Fibroblast of skin of right biceps (primary cell): ENCODE measurements at regions not wholly inside any gene's neighbourhood (a gene's known extent, or its start where the extent isn't known, plus 50 kb on each side); places are given as distances from the start of the nearest gene placed in this dataset.

Experiments used
- DNase-seq: peaks from one replicate; pipeline ENCODE4 v3.0.0-alpha.2; 2013

DNA sequence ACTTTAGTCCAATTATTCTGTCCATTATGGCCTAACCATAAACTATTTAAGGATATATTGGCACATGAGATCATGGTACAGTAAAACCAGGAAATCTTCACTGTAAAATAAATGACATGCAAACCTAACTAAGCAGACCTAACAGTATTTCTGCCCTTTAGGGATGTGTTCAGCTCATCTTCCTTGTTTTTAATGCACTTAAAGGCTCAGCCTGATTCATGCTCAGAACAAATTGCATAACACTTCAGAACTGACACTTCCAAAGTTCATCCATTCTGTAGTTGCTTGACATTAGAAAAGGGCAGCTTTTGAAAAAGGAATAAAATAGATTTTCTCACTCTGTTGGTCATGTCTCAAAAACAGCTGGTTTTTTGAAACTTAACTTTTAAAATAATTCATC is 708.5 kb downstream of the C12orf50 start:
- peak; percentile 39 for DNase-seq

DNA sequence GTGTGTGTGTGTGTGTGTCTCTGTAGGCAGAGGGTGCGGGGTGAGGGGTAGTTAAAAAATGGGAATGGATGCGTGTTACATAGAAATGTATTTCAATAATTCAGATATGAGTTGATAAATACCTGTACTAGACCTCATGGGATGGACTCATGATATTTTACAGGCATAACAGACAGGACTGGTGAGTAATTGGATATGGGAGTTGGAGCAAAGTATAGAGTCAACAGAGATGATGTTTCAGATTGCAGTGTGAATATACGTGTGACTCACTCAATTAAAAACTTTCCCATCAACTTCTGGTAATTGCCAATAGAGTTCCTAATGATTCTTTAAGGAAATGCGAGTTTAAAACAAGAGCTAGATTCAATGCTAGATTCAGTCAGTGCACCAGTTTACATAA is 711.9 kb downstream of the C12orf50 start:
- peak; percentile 27 for DNase-seq

DNA sequence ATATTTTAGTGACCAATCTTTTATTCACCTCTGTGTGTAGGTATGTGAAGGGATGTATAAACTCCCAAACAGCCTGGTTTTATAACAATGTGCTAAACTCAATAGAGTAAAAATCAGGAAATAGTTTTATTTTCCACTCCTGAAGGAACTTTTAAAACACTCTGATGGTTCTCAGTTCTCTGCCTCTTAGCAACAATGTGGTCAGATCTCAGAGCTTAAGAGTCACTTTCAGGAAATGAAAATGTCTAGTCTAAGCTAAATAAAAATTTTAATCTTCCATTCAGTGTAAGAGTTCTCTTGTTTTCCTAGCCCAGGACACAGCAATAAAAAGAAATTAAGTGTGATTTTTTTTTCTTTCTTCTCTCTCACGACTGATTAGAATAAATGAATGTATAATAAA is 718.0 kb downstream of the C12orf50 start:
- DNase-seq, result no peak

DNA sequence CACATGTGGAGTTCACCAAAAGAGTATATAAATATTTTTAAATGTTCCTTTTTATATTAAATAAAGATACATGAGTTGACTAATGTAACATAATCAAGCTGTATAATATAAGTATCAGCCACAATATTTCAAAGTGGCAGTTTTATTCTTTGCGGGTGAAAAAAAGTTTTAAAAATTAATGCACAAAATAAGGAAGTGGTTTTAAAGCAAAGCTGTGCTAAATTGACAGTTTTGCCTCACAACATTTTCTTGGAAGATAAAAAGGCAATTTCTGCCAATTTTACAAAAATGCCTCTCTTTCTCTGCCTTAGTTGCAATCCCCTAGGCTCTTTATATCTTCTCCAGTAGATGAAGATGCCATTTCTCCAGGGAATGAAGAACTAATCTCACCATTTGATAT is 719.1 kb downstream of the C12orf50 start:
- DNase-seq, result no peak

DNA sequence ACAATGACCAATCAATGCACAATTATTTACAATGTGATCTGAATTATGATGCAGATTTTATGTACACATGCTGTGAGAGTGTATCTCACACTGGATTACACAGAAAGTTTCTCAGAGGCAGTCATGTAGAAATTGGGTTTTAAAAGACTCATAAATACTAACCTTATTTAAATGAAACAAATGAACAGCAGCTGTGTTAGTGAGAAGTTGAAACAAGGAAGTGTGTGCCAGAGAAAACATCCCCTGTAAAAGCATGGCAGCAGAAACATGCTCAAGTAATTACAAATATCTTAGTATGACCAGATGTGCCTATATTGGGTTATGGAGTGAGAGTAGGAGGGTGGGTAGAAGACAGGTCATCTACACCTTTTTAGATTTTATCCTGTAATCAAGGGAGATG is 723.7 kb downstream of the C12orf50 start:
- no peak for DNase-seq

DNA sequence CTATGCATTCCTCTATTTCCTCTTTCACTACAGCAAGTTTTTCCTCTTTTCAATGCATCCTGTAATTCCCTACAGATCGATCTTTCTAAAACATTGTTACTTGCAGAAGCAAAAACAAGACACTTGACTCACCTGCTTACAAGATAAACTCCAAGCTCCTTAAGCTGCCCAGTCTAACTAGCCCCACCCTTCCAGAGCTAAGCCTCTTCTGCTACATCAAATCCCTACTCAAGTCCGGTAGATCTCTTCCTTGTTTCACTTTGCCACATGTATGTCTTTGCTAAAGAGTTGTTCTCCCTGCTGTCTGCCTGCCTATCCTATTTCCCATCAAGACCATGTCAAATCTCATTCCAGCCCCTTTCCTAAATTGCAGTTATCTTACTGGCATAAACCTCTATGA is 724.8 kb downstream of the C12orf50 start:
- no peak for DNase-seq

DNA sequence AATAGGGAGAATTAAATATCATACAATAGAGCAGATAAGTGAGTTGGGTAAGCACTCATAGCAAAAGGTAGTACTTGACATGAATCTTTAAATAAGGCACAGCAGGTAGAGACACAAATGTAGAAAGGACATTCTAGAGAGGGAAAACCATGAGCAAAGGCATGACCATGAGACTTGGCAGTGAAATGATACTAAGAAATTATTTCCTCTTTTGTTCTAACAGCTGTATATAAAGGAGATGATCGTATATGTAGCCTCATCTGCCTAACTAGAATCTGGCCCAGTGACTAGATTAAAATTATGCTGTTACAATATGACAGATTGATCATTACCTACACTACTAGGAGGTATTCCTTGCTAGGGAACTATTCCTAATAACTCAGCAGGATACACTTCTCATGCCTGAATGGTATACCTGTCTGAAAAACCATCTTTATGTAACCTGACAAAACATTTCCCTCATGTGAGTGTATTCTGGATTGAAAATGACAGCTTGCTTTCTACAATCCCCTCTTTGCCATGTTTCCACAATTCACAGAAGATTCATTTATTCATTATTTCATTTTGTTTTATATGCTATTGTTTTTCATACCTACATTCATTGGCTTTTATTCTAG is 725.7 kb downstream of the C12orf50 start:
- DNase-seq, result no peak

DNA sequence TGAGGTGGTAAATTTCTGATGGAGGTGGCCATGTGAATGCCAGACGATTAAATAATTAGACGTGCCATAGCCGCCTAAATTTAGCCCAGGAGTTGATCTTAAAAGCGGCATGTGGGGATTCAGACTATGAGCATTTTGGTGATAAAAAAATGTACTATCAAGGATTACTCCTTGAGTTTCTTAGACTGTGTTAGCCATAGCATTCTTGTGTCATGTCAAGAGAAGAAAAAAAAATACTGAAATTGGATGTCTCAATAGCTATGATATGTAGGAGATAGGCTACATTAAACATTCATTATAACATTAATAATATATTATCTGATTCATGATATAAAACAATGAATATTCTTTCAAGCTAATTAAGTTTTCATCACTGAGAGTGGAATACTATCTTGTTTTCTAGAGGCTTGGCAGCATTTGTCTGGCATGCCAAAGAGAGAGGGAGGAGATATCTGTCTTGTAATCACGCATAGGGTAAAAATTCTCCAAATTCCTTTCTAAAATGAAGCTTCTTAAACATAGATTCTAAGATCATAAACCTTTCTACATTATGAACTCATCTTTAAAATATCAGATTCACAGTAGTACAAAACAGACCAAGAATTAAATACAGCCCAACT is 727.0 kb downstream of the C12orf50 start:
- peak; percentile 67 for DNase-seq

DNA sequence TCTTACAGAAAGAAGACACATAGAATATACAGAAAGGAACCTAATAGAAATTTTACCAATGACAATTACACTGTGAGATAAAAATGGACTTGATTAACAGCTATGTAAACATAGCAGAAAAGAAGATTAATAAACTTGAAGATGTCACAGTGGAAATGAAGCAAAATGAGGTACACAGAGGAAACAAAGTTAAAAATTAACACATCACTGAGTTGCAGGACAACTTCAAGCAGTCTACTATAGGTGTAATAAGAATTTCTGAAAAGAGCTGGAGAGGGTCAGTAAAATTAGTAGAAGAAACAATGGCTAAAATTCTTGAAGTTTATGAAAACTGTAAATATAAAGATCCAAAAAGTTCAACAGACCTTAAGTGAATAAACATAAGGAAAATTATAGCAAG is 738.7 kb downstream of the C12orf50 start:
- DNase-seq, result no peak

DNA sequence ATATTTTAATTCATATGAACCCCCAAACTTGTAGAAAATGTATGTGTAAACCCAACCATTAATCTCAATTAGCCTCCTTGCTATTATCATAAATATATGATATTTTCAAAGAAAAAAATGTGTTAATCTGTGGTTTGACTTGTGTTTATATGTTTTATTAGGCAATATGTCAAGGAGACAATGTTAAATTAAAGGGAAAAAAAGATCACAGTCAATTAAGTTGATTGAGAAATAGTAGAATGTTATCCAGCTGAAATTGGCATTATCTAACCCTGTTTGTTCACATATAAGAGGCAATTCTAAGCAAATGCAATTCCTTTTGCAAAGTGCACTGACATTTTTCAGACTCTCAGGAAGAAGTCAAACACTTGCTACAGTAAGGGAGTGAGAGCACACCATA is 745.3 kb downstream of the C12orf50 start:
- no peak for DNase-seq

DNA sequence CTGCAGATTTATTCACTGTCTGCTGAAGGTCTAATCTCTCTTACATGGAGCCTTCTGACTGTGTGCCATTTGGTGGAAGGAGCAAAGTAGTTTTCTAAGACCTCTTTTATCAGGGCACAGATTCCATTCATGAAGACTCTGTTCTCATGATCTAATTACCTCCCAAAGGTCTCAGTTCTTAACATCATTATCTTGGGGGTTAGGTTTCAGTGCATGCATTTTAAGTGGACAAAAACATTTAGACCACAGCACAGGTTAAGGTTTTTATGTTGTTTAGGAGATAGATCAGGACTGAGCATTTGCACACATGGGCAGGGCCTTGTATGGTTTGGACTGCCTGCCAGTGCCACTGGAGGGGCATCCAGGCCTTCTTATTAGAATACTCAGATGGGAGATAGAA is 746.1 kb downstream of the C12orf50 start:
- DNase-seq, result no peak

DNA sequence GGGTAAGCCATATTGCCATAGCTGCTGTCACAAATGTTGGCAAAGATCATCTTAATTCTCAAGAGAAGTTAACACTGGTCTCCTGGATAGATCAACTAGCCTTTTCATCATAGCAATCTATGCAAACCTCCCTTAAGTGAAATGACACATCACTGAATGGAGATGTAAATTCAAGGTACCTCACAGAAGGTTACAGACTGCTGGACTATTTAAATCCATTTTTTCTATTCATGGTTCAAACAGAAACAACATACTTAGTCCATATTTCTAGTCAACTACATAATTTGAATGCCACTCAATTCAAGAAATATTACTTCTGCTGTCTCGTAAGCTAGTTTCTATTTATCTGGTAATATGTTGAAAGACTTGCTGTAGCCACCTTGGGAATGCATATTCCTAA is 748.3 kb downstream of the C12orf50 start:
- no peak for DNase-seq

DNA sequence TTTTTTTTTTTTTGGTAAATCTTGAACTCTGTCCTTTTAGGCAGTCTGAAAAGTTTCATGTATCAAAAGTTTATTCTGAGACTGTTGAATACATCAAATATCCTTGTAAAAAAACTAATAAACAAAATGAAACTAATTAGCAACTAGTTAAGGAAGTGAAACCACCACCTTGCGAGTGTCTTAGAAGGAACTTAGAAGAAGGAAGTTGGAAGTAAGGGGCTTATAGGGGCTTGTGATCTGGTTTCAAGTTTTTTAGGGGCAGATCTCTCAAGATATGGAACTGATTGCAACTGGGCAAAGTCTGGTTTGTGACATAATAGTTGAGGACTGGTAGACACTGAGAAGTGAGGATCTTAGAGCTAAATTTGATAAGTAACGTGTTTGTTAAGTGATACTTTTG is 748.8 kb downstream of the C12orf50 start:
- no peak for DNase-seq

DNA sequence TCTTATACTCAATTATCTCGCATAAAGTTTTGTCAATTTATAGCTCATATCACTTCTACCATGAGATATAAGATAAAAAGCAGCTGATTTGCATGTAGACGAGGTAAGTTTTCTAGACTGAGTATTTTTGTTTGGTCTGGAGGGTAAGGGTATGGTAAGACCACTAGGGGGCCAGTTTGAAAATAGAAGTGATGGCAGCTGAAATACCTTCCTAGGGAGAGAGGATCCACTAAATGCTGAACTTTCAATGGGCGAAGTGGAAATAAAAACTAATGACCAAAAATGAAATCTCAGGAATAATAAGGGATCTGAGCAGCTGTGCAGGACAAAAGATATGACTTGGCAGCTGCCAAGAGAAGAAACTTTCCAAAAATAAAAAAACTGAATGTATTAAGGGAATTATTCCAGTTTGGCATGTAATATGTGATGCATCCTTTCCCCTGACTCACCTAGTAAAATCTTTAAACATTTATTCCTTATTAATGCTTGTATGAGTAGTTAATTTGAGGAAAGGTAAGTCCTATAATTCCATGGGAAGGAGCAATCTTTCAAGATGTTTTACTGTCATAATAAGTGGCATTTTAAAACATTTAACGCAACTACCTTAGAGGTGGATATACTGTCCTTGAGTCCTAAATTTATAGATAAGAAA is 754.5 kb downstream of the C12orf50 start:
- DNase-seq, result peak; percentile 26

DNA sequence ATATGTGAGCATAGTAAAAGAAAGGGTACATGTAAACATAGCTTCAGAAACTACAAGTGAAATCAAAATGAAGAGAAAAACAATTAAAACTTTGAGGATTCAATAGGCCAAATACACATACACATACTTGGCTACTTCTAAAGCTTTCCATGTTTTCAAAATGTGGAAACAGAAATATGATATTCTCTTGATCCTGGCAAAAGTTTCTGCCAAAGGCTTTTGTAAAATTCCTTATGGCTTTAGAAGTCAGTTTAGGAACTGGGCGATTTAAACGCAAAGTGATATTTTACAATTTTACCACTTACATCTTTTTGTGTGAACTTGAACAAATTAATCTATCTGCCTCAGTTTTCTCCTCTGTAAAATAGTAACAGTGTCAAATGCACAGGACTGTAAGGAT is 756.4 kb downstream of the C12orf50 start:
- no peak for DNase-seq

DNA sequence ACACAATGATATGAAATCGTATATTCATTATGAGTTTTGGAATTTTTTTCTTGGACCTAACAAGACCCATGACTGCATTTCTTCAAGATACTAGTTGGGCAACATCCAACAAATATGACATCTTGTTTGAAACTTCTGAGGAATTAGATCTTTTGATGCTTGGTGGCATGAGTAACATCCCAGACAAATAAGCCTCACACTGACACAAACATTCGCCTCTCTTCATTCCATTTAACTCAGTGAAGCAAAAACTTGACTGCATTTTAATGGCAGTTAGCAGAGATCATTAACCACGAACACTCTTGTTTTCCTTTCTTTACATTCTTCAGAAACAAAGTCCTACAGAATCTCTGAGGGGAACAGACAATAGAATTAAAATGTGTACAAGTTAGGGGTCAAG is 758.3 kb downstream of the C12orf50 start:
- peak; percentile 77 for DNase-seq

DNA sequence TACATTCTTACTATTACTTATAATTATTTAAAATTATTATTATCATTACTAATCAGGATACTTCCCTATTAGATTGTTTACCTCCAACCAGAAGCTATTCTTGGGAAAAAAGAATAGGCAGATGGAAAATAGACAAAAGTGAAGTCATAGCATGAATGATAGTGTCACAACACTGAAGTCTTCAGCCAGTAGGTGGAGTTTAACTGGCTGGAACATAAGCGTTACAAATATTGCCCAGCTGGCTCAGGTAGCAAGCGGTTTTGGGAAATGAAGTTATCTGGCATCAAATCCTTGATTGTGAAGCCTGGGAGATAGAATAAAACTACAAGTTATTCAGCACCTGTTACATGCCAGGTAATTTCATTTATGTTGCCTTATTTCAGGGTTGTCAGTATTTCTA is 762.9 kb downstream of the C12orf50 start:
- no peak for DNase-seq

DNA sequence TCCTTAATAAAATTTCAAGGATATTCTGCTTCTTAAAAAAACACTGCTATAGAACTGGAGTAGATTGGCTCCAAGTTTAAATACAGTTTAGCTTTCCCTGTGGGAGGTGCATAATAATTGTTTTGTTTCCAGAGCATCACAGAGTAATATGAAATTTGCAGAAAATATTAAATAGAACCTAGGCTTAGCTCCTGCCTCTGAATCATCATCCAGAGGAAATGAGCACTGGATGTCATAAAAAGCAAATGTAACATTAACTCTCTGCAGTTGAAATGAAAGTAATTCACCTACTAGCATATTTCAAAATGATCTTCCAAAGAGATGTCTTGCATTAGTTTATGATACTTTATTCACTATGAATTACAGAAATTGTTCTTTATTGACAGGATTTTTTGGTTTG is 769.8 kb downstream of the C12orf50 start:
- no peak for DNase-seq

DNA sequence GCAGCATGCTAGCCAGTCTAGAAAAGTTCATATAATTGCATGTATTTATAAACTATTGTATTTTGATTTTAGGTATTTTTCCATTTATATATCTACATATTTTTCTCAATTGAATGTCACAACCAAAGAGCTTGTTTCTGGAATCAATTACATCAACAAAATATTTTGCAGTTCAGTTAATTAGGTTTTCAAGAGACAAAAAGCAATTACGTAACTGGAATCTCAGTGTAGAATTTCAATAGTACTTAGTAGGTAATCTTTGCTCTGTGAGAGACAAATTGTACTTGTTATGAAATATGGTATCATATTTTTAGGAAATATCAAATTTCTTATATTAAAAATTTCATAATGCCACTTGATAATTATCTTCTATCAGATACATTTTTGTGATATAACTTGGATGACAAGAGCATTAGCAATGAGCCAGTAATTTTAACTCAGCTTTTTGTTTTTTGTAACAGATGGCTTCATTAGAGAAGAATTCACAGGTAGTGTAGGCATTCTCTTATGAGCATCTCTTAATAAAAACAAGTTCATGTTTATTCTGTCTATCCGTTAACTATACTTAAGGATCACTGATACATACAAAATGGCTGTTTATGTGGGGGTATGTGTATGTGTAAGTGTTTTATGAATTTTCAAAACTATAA is 774.7 kb downstream of the C12orf50 start:
- DNase-seq, result no peak

DNA sequence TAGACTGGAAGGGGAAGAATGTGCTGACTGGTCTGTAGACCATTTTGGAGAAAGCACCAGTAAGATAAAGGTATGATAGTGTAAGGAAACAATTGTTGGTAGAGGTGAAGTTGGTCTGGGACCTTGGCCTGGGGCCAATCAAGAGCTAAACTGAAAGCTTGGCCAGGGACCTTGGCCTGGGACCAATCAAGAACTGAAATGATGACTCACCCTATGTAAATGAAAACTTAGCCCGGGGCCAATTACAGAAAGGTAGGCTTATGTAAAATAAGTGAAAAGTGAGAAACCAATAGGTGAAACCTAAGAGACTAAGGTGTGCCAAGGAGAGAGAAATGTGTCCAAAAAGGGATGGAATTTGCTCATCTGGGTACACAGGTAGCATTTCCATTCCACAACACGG is 776.0 kb downstream of the C12orf50 start:
- no peak for DNase-seq

DNA sequence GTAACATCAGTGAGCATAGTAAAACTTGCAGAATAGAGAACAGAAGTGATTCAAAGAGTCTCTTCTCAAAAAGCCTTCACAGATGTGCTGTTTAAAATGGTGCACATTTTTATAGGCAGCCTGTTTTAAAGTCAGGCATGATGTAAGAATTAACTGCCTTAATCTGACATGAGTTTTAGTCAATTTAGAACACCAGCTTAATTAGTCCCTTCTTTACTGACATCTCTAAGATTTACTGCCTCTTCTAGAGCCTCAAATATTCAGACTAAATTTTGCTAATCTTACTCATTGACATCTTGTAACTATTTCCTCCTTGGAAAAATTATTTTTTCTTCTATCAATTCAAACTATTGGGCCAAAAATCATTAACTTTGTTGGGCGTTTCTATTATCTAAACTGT is 782.5 kb downstream of the C12orf50 start:
- DNase-seq, result peak; percentile 21

DNA sequence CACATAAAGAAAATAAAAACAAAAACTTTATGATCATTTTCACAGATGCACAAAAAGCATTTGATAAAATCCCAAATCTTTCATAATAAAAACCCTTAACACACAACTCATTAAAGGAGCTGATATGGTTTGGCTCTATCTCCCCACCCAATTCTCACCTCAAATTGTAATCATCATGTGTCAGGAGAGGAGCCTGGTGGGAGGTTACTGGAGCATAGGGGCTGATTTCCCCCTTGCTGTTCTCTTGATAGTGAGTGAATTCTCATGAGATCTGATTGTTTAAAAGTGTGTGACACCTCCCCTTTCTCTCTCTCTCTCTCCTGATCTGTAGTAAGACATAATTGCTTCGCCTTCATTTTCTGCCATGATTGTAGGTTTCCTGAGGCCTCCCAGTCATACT is 790.7 kb downstream of the C12orf50 start:
- no peak for DNase-seq

DNA sequence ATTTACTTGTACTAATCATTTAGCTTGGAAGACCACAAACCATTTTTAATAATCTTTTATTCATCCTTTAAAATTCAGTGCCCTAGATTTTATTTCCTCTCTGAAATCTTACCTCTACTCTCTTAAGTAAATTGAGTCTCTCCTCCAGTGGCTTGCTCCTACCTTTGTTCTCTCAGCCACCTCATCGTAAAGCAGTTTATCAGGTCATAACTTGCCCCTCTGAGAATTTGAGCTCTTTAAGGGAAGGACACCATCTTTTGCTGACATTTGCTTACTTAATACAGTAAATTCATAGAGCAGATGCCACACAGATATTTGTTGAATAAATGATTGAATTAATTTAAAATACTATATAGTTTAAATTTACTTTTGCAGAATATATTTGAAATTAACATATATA is 794.3 kb downstream of the C12orf50 start:
- DNase-seq, result no peak

DNA sequence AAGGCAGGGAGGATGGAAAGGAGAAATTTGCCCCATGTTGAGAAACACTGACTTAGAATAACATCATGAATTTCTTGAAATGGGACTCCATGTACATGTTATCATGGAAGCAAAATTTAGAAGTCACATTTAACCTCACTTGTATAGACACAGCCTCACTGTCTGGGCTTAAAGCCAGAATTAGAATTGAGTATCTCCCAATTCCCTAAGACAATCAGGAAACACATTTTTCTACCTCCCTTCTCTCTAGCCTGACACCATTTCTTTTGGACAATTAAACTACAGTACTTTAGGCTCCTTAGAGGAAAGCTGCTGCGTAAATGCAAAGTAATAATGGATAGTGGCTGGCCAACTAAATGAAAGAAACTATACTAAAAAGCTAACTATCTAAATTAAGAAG is 795.5 kb downstream of the C12orf50 start:
- peak; percentile 25 for DNase-seq
